Activated naive CD4-positive, alpha-beta T cell treated with anti-CD3 and anti-CD28 coated beads, Interleukin-2, amount 10 ng/mL, durations not matched to agents 7 days and 5 days (primary cell): ENCODE measurements at regions not wholly inside any gene's neighbourhood (a gene's known extent, or its start where the extent isn't known, plus 50 kb on each side); places are given as distances from the start of the nearest gene placed in this dataset.

Experiments used
- CTCF ChIA-PET: fragments of 350-600 bp; sonication (Branson Sonifier 250); formaldehyde crosslinking; loops from one replicate; lab custom pipeline; 2021; ENCODE audit warnings: antibody characterized with exemption; lab: Charles Lee
- DNase-seq: peaks from one replicate; pipeline ENCODE4 v3.0.0-alpha.2; 2020
- H3K27ac Mint-ChIP-seq: one replicate; pipeline ENCODE4 v1.8.0; 2021; ENCODE audit warnings: mild to moderate bottlenecking, moderate library complexity, mixed read lengths
- H3K27me3 Mint-ChIP-seq: one replicate; pipeline ENCODE4 v1.8.0; 2021; ENCODE audit warnings: mild to moderate bottlenecking, mixed read lengths
- H3K36me3 Mint-ChIP-seq: one replicate; pipeline ENCODE4 v1.8.0; 2021; ENCODE audit warnings: mixed read lengths
- H3K4me1 Mint-ChIP-seq: one replicate; pipeline ENCODE4 v1.8.0; 2021; ENCODE audit warnings: mixed read lengths
- H3K4me3 Mint-ChIP-seq: one replicate; pipeline ENCODE4 v1.8.0; 2021; ENCODE audit warnings: mild to moderate bottlenecking, moderate library complexity, mixed read lengths
- H3K9me3 Mint-ChIP-seq: one replicate; pipeline ENCODE4 v1.8.0; 2021; ENCODE audit warnings: mixed read lengths

GRCh38 chr3:94548581-94549316, 485.9 kb downstream of the NSUN3 start:
- Mint-ChIP-seq H3K36me3 (no peaks in the 10 kb centered on the region), H3K4me3 (no peak overlapping the region), H3K4me1 (no peaks in the 10 kb centered on the region), H3K27ac (no peak overlapping the region), H3K9me3 (peaks cover 7% of the 10 kb centered on the region), H3K27me3 (no peaks in the 10 kb centered on the region)
- DNase-seq, result no peak
- CTCF ChIA-PET, result interaction anchor here (1.0 kb wide), 1 partner anchor 11 kb away, joined by 3 read pairs; no protein-coding TSS in a partner anchor

DNA sequence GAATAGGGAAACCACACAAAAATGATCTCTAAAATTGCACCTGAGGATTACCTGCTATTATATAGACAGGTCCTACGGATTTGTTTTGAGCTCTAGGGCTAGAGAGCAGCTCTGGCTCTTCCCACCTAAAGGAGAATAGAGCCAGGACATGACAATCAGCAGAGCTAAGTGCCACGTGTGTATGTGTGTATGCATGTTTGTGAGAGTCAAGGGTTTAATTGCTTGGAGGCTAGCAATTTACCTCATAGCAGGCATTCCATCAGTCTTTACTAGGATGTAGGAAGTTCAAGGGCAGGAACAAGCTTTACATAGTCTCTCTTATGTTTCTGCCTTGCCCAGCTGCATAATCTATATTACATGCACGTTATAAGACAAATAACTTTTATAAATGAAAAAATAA, 498.2 kb downstream of the NSUN3 start:
- no peak overlapping the region for H3K4me3 Mint-ChIP-seq
- CTCF ChIA-PET, result no interaction called here
- no peak for DNase-seq
- H3K9me3 Mint-ChIP-seq, result peaks cover 5% of the 10 kb centered on the region
- no peaks in the 10 kb centered on the region for H3K27me3 Mint-ChIP-seq
- no peaks in the 10 kb centered on the region for H3K4me1 Mint-ChIP-seq
- H3K27ac Mint-ChIP-seq, result no peak overlapping the region
- H3K36me3 Mint-ChIP-seq, result no peaks in the 10 kb centered on the region

DNA sequence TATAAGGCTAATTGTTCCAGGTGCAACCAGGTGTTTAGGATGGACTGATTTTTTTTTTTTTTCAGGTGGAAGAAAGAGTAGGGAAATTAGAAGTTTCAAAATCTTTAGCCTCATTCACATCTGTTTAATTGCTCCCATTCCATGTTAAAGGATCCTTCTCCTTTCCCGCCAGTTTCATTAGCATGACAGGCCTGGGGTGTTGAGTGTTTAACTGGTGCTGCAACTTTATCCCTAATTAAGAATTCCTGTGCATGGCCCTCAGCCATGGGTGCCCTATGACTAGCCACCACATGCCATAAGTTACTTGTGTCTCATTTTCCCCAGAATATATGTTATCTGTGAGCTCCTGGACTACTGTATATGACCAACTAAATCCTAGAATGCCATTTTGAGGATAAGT, 501.4 kb downstream of the NSUN3 start:
- H3K27me3 Mint-ChIP-seq, result no peaks in the 10 kb centered on the region
- CTCF ChIA-PET, result no interaction called here

DNA sequence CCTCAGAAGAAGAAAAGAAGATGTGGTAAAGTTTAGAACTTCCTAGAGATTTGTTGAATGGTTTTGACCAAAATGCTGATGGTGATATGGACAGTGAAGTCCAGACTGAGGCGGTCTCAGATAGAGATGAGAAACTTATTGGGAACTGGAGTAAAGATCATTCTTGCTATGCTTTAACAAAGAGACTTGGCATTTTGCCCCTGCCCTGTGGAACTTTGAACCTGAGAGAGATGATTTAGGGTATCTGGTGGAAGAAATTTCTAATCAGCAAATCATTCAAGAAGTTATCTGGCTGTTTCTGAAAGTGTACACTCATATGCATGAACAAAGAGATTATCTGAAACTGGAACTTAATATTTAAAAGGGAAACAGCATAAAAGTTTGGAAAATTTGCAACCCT, 505.2 kb downstream of the NSUN3 start:
- CTCF ChIA-PET, result no interaction called here
- Mint-ChIP-seq H3K4me3 (no peak overlapping the region), H3K9me3 (peaks cover under 1% of the 10 kb centered on the region), H3K36me3 (no peaks in the 10 kb centered on the region), H3K4me1 (no peaks in the 10 kb centered on the region), H3K27me3 (no peaks in the 10 kb centered on the region), H3K27ac (no peak overlapping the region)
- no peak for DNase-seq

More for the DNA sequence above, 501.4 kb downstream of the NSUN3 start:
- no peak for DNase-seq
- peaks cover 2% of the 10 kb centered on the region for H3K9me3 Mint-ChIP-seq
- no peaks in the 10 kb centered on the region for H3K4me1 Mint-ChIP-seq
- no peak overlapping the region for H3K4me3 Mint-ChIP-seq
- no peaks in the 10 kb centered on the region for H3K36me3 Mint-ChIP-seq
- H3K27ac Mint-ChIP-seq, result no peak overlapping the region

DNA sequence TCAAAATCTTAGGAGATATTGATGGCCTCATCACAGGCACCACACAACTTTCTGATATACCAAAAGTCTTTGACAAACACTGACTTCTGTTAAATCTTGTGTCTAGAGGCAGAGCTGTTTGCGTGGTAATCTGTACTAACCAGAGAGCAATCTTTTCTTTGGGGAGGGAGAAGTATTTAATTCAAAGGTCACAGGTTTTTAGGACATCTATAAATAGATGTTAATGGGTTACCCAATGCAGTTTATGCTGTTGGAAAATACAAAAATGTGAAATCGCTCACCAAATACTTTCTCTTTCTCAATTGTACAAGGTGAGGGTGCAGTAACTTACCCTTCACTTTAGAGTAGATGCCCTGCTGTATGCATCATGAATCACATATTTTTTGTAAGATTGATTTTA, 510.5 kb downstream of the NSUN3 start:
- Mint-ChIP-seq H3K36me3 (no peaks in the 10 kb centered on the region), H3K27me3 (no peaks in the 10 kb centered on the region), H3K4me1 (no peaks in the 10 kb centered on the region), H3K4me3 (no peak overlapping the region), H3K27ac (no peak overlapping the region), H3K9me3 (peaks cover 3% of the 10 kb centered on the region)
- no peak for DNase-seq
- CTCF ChIA-PET, result no interaction called here

DNA sequence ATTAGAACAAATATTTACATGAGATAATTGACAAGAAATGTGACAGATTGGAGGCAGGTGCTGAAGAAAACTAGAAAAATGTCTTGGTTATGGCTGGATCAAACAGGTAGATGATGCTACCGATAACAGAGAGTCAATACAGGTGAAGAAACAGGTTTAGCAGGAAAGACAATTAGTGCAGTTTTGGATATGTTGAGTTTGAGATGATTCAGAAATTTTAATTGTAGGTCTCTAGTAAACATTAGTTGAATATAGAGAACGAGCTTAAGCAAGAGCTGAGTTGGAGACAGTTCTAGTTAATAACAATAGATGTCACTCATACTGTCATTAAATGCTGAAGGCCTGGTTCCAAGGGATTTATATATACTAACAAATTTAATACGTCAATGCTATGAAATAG, 524.4 kb downstream of the NSUN3 start:
- H3K4me3 Mint-ChIP-seq, result no peak overlapping the region
- no peaks in the 10 kb centered on the region for H3K36me3 Mint-ChIP-seq
- no peak overlapping the region for H3K27ac Mint-ChIP-seq
- no peak for DNase-seq
- no peaks in the 10 kb centered on the region for H3K9me3 Mint-ChIP-seq
- CTCF ChIA-PET, result interaction anchor here (0.6 kb wide), 1 partner anchor 35 kb away, joined by 3 read pairs; no protein-coding TSS in a partner anchor
- no peaks in the 10 kb centered on the region for H3K27me3 Mint-ChIP-seq
- no peaks in the 10 kb centered on the region for H3K4me1 Mint-ChIP-seq

DNA sequence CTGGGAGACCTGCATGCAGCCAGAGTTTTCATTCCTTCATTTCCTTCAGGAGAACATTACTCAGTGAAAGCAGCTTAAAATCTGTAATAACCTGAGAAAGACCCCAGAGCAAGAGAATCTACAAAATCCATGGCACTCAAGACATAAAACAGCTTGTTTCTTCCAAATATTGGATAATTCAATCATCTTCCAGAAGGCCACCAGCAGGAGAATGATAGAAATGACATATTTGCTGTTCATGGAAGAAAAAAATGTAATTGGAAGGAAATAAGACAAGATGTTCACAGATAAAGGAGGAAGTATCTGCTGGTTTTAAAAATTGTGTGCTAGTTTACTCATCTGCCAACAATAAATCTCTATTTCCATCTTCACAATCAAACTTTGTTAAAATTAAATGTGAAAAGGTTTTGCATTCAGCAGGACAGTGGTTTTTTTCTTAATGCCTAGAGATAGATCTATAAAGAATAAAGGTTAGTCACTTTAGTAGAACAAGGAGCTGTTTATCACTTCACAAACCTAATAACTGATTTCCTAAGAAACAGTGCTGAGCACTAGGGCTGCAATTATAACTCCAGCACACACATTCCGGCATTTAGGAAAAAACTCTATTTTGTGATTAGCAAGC, 530.8 kb downstream of the NSUN3 start:
- H3K4me3 Mint-ChIP-seq, result no peak overlapping the region
- no peaks in the 10 kb centered on the region for H3K4me1 Mint-ChIP-seq
- CTCF ChIA-PET, result no interaction called here
- no peaks in the 10 kb centered on the region for H3K9me3 Mint-ChIP-seq
- H3K36me3 Mint-ChIP-seq, result no peaks in the 10 kb centered on the region
- DNase-seq, result no peak
- H3K27ac Mint-ChIP-seq, result no peak overlapping the region
- H3K27me3 Mint-ChIP-seq, result no peaks in the 10 kb centered on the region

GRCh38 chr3:94596141-94596540, 533.3 kb downstream of the NSUN3 start:
- DNase-seq, result no peak
- Mint-ChIP-seq H3K27ac (no peak overlapping the region), H3K4me1 (no peaks in the 10 kb centered on the region), H3K4me3 (no peak overlapping the region), H3K36me3 (no peaks in the 10 kb centered on the region), H3K9me3 (no peaks in the 10 kb centered on the region), H3K27me3 (no peaks in the 10 kb centered on the region)
- CTCF ChIA-PET, result no interaction called here

- no peak overlapping the region for H3K27ac Mint-ChIP-seq
- H3K4me1 Mint-ChIP-seq, result no peaks in the 10 kb centered on the region
- H3K4me3 Mint-ChIP-seq, result no peak overlapping the region
- DNase-seq, result no peak
- CTCF ChIA-PET, result no interaction called here
- H3K9me3 Mint-ChIP-seq, result no peaks in the 10 kb centered on the region
- H3K36me3 Mint-ChIP-seq, result no peaks in the 10 kb centered on the region
- no peaks in the 10 kb centered on the region for H3K27me3 Mint-ChIP-seq
These were observed 534.2 kb downstream of the NSUN3 start for GRCh38 chr3:94596887-94597566.

DNA sequence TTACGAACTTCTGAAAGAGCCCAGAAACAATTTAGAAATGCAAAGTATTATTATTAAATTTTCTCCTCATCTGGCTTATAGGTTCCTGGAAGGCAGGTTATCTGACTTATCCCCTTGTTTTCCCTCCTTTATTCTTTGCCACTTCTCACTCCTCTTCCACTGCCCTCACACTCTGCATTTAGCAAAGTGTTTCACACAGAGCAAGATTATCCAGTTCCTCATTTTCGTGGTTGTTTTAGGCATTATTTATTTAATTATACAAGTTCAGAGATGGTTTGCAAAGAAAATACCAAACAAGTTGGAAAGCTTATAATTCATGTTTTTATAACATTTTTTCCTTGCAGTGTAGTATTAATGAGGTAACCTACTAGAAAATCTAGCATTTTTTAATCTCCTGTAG, 544.9 kb downstream of the NSUN3 start:
- Mint-ChIP-seq H3K36me3 (no peaks in the 10 kb centered on the region), H3K9me3 (no peaks in the 10 kb centered on the region), H3K4me3 (no peak overlapping the region), H3K27me3 (no peaks in the 10 kb centered on the region), H3K4me1 (no peaks in the 10 kb centered on the region), H3K27ac (no peak overlapping the region)
- CTCF ChIA-PET, result no interaction called here
- DNase-seq, result no peak

DNA sequence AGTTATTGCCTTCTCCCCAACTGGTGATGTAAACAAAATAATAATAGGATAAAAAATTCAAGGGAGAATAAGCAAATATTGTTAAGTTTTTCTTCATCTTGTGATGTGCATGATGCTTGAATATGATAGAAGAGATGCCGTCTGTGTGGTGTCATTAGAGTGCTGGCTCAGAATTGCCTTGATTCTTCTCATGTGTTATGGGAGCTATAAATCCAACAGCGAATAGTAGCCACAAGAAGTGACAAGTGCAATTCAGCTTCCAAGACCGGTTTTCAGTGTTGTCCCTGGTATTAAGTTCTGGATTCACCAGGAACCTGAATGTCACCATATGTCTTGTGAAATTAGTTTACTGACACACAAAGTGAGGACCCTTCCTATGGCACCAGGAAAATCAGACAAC, 547.0 kb downstream of the NSUN3 start:
- DNase-seq, result no peak
- Mint-ChIP-seq H3K4me3 (no peak overlapping the region), H3K36me3 (no peaks in the 10 kb centered on the region), H3K27me3 (no peaks in the 10 kb centered on the region), H3K27ac (no peak overlapping the region), H3K4me1 (no peaks in the 10 kb centered on the region), H3K9me3 (peaks cover 1% of the 10 kb centered on the region)
- CTCF ChIA-PET, result no interaction called here

DNA sequence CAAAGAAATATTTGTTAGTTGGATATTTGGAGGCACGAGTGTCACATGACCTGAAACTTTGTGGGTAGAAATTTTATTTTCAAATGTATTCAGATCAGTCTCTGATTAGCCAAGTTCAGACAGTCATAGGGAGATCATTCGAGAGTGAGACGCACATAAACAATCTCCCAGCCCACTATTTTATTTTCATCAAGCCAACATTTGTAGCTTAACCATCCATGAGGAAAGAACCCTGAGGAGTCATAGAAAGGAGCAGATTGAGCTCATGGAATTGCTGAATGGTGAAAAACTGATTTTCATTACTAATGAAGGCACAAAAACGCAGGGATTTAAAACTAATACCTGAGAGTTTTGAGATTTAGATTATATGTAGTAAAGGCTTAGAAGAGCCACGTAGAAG, 548.7 kb downstream of the NSUN3 start:
- H3K27me3 Mint-ChIP-seq, result no peaks in the 10 kb centered on the region
- CTCF ChIA-PET, result no interaction called here
- H3K4me1 Mint-ChIP-seq, result no peaks in the 10 kb centered on the region
- H3K36me3 Mint-ChIP-seq, result no peaks in the 10 kb centered on the region
- no peak for DNase-seq
- peaks cover 1% of the 10 kb centered on the region for H3K9me3 Mint-ChIP-seq
- H3K27ac Mint-ChIP-seq, result no peak overlapping the region
- no peak overlapping the region for H3K4me3 Mint-ChIP-seq

DNA sequence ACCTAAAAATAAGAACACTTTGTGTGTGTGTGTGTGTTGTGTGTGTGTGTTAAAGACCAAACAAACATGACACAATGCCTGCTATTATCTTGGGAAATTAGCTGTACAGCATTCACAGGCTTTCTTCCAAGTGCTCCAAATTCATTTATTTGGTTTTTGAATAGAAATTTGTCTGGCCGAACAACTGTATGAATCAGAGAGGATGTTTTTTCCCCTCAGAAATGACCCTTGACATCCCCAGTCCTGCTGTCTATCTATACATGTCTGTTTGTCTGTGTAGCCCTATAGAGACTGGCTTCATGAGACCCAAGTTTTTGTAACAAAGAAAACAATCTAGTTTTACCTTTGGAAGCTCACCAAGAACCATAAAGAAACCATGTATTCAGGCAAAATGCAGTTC, 549.8 kb downstream of the NSUN3 start:
- no peak for DNase-seq
- no peaks in the 10 kb centered on the region for H3K36me3 Mint-ChIP-seq
- H3K4me3 Mint-ChIP-seq, result no peak overlapping the region
- CTCF ChIA-PET, result no interaction called here
- H3K27ac Mint-ChIP-seq, result no peak overlapping the region
- no peaks in the 10 kb centered on the region for H3K4me1 Mint-ChIP-seq
- H3K27me3 Mint-ChIP-seq, result no peaks in the 10 kb centered on the region
- peaks cover 1% of the 10 kb centered on the region for H3K9me3 Mint-ChIP-seq

DNA sequence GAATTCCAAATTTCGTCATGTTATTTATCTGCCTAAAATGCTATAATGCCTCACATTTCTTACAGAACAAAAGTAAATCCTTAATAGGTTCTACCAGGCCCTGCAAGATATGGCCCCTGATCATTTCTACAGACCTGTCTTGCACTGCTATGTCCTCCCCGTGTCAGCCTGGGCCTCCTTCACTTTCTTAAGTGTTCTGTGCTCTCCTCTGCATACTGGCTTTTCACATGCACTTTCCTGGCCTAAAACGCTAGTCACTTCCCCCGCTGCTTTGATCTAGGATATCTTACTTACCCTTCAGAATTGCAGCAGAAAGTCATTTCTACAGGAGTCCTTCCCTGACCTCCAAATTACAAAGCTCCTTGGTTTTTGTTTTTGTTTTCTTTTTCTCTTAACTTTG, 551.3 kb downstream of the NSUN3 start:
- DNase-seq, result no peak
- H3K27ac Mint-ChIP-seq, result no peak overlapping the region
- H3K27me3 Mint-ChIP-seq, result no peaks in the 10 kb centered on the region
- H3K4me1 Mint-ChIP-seq, result no peaks in the 10 kb centered on the region
- H3K36me3 Mint-ChIP-seq, result no peaks in the 10 kb centered on the region
- CTCF ChIA-PET, result no interaction called here
- H3K4me3 Mint-ChIP-seq, result no peak overlapping the region
- H3K9me3 Mint-ChIP-seq, result peaks cover 1% of the 10 kb centered on the region
